Ishikawa (cell line): ENCODE measurements at regions not wholly inside any gene's neighbourhood (a gene's known extent, or its start where the extent isn't known, plus 50 kb on each side); places are given as distances from the start of the nearest gene placed in this dataset.

Source experiments
- CEBPB ChIP-seq: IDR thresholded peaks from 2 replicates; pipeline ENCODE4 v1.6.1; 2012
- CREB1 ChIP-seq: IDR thresholded peaks from 2 replicates; pipeline ENCODE4 v1.6.1; 2012; ENCODE audit warnings: low read depth
- EGR1 ChIP-seq: IDR thresholded peaks from 2 replicates; pipeline ENCODE4 v1.6.1; 2012
- EP300 ChIP-seq: IDR thresholded peaks from 2 replicates; pipeline ENCODE4 v1.6.1; 2012; ENCODE audit warnings: borderline replicate concordance
- FOXM1 ChIP-seq: IDR thresholded peaks from 2 replicates; pipeline ENCODE4 v1.6.1; 2012; ENCODE audit warnings: low read depth, borderline replicate concordance
- MAX ChIP-seq: IDR thresholded peaks from 2 replicates; pipeline ENCODE4 v1.6.1; 2012
- NFIC ChIP-seq: IDR thresholded peaks from 2 replicates; pipeline ENCODE4 v1.6.1; 2012
- RAD21 ChIP-seq: IDR thresholded peaks from 2 replicates; pipeline ENCODE4 v1.6.1; 2012; ENCODE audit warnings: low read depth
- REST ChIP-seq: IDR thresholded peaks from 2 replicates; pipeline ENCODE4 v1.6.1; 2012; ENCODE audit warnings: low read depth, mild to moderate bottlenecking
- TAF1 ChIP-seq: IDR thresholded peaks from 2 replicates; pipeline ENCODE4 v1.6.1; 2012; ENCODE audit warnings: low read depth, mild to moderate bottlenecking
- TCF12 ChIP-seq: IDR thresholded peaks from 2 replicates; pipeline ENCODE4 v1.6.1; 2012; ENCODE audit warnings: low read depth
- TEAD4 ChIP-seq: IDR thresholded peaks from 2 replicates; pipeline ENCODE4 v1.6.1; 2012
- USF1 ChIP-seq: IDR thresholded peaks from 2 replicates; pipeline ENCODE4 v1.6.1; 2012
- YY1 ChIP-seq: IDR thresholded peaks from 2 replicates; pipeline ENCODE4 v1.6.1; 2012; ENCODE audit warnings: low read depth
- ZBTB7A ChIP-seq: IDR thresholded peaks from 2 replicates; pipeline ENCODE4 v1.6.1; 2012; ENCODE audit warnings: low read depth

- TF ChIP-seq EGR1 = no peak
- no peak for TF ChIP-seq REST
- TF ChIP-seq YY1 = no peak
- no peak for TF ChIP-seq NFIC
- no peak for TF ChIP-seq TAF1
- TF ChIP-seq RAD21 = no peak
- TF ChIP-seq EP300 = no peak
- TF ChIP-seq TEAD4 = no peak
- TF ChIP-seq ZBTB7A = no peak
- no peak for TF ChIP-seq CEBPB
- no peak for TF ChIP-seq TCF12
These were observed 227.0 kb upstream of the WWC1 start for GRCh38 chr5:168064457-168064856.

GRCh38 chr5:168064933-168065622, 226.4 kb upstream of the WWC1 start:
- TF ChIP-seq ZBTB7A (no peak), FOXM1 (no peak), TCF12 (no peak), MAX (no peak), TEAD4 (no peak), REST (no peak), EGR1 (no peak), YY1 (no peak), USF1 (no peak), NFIC (no peak), CREB1 (no peak), EP300 (no peak), RAD21 (no peak), CEBPB (no peak)

- no peak for TF ChIP-seq TEAD4
These were observed 224.8 kb upstream of the WWC1 start for GRCh38 chr5:168066536-168067208.

- TF ChIP-seq REST (no peak), ZBTB7A (no peak), EGR1 (no peak), EP300 (no peak), TEAD4 (no peak), RAD21 (no peak), USF1 (no peak), FOXM1 (no peak), TAF1 (no peak), YY1 (no peak), CEBPB (no peak), NFIC (no peak), TCF12 (no peak), MAX (no peak), CREB1 (no peak)
These were observed 220.7 kb upstream of the WWC1 start for GRCh38 chr5:168070761-168071160.

GRCh38 chr5:168072665-168073064, 218.8 kb upstream of the WWC1 start:
- TF ChIP-seq YY1 = no peak
- no peak for TF ChIP-seq CREB1
- TF ChIP-seq TAF1 = no peak
- no peak for TF ChIP-seq FOXM1
- TF ChIP-seq EGR1 = no peak
- TF ChIP-seq ZBTB7A = no peak
- no peak for TF ChIP-seq TCF12
- no peak for TF ChIP-seq MAX
